DND-41 (cell line): ENCODE measurements at regions not wholly inside any gene's neighbourhood (a gene's known extent, or its start where the extent isn't known, plus 50 kb on each side); places are given as distances from the start of the nearest gene placed in this dataset.

ENCODE experiments used
- ATAC-seq: fragments of 200-7000 bp; cut with Tn5 transposase; 3 replicates; pipeline ENCODE4 v1.9.1; 2021; ENCODE audit warnings: low read depth; ENCODE audit not compliant: insufficient read depth
- DNase-seq: peaks from one replicate; pipeline ENCODE4 v3.0.0-alpha.2; 2020
- H2AFZ ChIP-seq: 2 replicates; pipeline ENCODE4 v1.6.0; 2012; ENCODE audit warnings: low read depth, low read length
- H3K27ac ChIP-seq: 2 replicates; pipeline ENCODE4 v1.5.1; 2012; ENCODE audit warnings: low read length, inconsistent platforms
- H3K27me3 ChIP-seq: fragments of 200-600 bp; sonication (generic); 2 replicates; pipeline ENCODE4 v1.6.0; 2012; ENCODE audit warnings: low read length, mild to moderate bottlenecking, inconsistent platforms; ENCODE audit not compliant: insufficient read depth, poor library complexity
- H3K36me3 ChIP-seq: 2 replicates; pipeline ENCODE4 v1.5.1; 2012; ENCODE audit warnings: low read length, inconsistent platforms; ENCODE audit not compliant: insufficient read depth
- H3K4me1 ChIP-seq: 2 replicates; pipeline ENCODE4 v1.5.1; 2012; ENCODE audit warnings: mild to moderate bottlenecking, low read length; ENCODE audit not compliant: insufficient read depth
- H3K4me2 ChIP-seq: 2 replicates; pipeline ENCODE4 v1.6.0; 2012; ENCODE audit warnings: mild to moderate bottlenecking, moderate library complexity, low read length, inconsistent platforms; ENCODE audit not compliant: insufficient read depth
- H3K4me3 ChIP-seq, 2 experiments: fragments of 200-600 bp in 1 of 2; shearing (Covaris generic) in 1 of 2; 2 replicates each; pipeline ENCODE4 v1.5.1; 2012 to 2016; ENCODE audit warnings: inconsistent platforms in 2 of 2, low read length in 2 of 2, mild to moderate bottlenecking in 2 of 2, low read depth in 1 of 2, moderate library complexity in 1 of 2
- H3K79me2 ChIP-seq: 2 replicates; pipeline ENCODE4 v1.6.0; 2012; ENCODE audit warnings: low read length, inconsistent platforms; ENCODE audit not compliant: insufficient read depth
- H3K9ac ChIP-seq: 2 replicates; pipeline ENCODE4 v1.6.0; 2012; ENCODE audit warnings: low read depth, mild to moderate bottlenecking, inconsistent platforms, low read length, moderate library complexity
- H3K9me3 ChIP-seq: 2 replicates; pipeline ENCODE4 v1.5.1; 2012; ENCODE audit warnings: low read length, moderate library complexity, mild to moderate bottlenecking, inconsistent platforms; ENCODE audit not compliant: insufficient read depth, severe bottlenecking
- H4K20me1 ChIP-seq: 2 replicates; pipeline ENCODE4 v1.6.0; 2012; ENCODE audit warnings: low read length; ENCODE audit not compliant: insufficient read depth
- CTCF ChIP-seq: IDR thresholded peaks from 2 replicates; pipeline ENCODE4 v1.5.1; 2012; ENCODE audit warnings: borderline replicate concordance, low read length, moderate library complexity, mild to moderate bottlenecking; ENCODE audit not compliant: poor library complexity, severe bottlenecking; ENCODE audit errors: extremely low read depth
- EZH2 ChIP-seq: IDR thresholded peaks from 3 replicates; pipeline ENCODE4 v1.6.1; 2012; ENCODE audit warnings: borderline replicate concordance, low read depth, mild to moderate bottlenecking, moderate library complexity, low read length, inconsistent platforms; ENCODE audit not compliant: severe bottlenecking

DNA sequence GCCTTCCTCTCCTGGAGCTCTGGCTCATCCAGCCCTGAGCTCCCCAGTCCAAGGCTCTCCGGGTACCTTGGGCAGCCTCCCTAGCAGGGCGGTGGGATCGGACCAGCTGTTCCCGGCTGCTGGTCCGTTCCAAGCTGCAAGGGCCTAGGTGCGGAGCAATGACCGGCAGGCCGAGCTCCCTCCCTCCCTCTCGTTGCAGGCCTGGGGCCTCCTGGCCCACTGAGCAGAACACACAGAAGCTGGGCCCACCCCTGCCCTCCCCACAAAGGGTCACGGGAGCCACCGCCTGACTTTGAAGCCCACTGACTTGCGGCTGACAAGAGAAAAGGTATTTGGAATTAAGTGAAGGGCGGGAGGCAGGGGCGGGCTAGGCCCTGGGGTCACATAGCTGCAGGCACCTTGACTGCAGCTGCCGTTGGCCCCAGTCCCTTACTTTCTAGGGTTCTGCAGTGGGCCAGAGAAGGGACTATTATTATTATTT lies 104.7 kb upstream of the IER5L start:
- H3K79me2 ChIP-seq, result no peaks in the 10 kb centered on the region
- no peak overlapping the region for H3K4me3 ChIP-seq
- ATAC-seq, result no peak
- H3K9me3 ChIP-seq, result no peaks in the 10 kb centered on the region
- H3K9ac ChIP-seq, result no peak overlapping the region
- no peak overlapping the region for H2AFZ ChIP-seq
- no peaks in the 10 kb centered on the region for H3K4me1 ChIP-seq
- H4K20me1 ChIP-seq, result no peaks in the 10 kb centered on the region
- TF ChIP-seq CTCF (no peak), EZH2 (no peak)
- no peak for DNase-seq
- H3K27ac ChIP-seq, result no peak overlapping the region
- no peaks in the 10 kb centered on the region for H3K36me3 ChIP-seq
- H3K27me3 ChIP-seq, result no peaks in the 10 kb centered on the region
- H3K4me2 ChIP-seq, result no peak overlapping the region

GRCh38 chr9:129282272-129282671 lies 104.2 kb upstream of the IER5L start:
- TF ChIP-seq EZH2, result no peak
- no peak for TF ChIP-seq CTCF
- no peak overlapping the region for H3K4me3 ChIP-seq
- no peaks in the 10 kb centered on the region for H4K20me1 ChIP-seq
- DNase-seq, result no peak
- H3K4me2 ChIP-seq, result no peak overlapping the region
- no peaks in the 10 kb centered on the region for H3K4me1 ChIP-seq
- H3K27ac ChIP-seq, result no peak overlapping the region
- no peak overlapping the region for H2AFZ ChIP-seq
- no peak overlapping the region for H3K9ac ChIP-seq
- H3K27me3 ChIP-seq, result no peaks in the 10 kb centered on the region
- H3K36me3 ChIP-seq, result no peaks in the 10 kb centered on the region
- no peaks in the 10 kb centered on the region for H3K9me3 ChIP-seq
- ATAC-seq, result no peak
- H3K79me2 ChIP-seq, result no peaks in the 10 kb centered on the region

DNA sequence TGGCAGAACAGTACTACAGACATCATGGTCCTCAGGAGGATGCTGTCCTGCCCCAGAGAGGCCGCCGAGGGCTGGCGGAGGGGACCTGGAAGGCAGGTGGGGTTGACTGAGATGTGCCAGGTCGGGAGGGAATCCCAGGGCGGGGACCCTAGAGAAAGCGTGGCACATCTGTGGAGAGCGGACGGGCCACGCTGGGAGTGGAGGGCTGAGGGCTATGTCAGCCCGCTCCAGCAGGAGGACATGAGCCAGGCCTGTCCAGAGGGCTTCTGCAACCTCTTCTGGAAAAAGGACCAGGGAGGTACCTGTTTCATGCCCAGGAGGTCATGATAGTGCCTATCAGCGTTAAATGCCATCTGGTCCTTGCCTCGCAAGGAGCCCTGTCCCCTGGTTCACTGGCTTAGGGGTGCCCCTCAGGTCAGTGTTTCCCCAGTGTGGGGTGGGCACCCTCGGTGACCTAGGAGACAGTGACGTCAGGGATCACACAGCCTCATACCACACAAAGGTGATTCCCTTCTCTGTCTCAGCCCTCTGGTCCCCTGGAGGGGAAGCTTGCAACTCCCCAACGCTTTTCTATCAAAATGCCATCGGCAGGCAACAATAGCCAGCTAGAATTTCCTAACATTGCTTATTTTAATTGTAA lies 103.6 kb upstream of the IER5L start:
- H3K9ac ChIP-seq, result no peak overlapping the region
- H3K36me3 ChIP-seq, result no peaks in the 10 kb centered on the region
- no peak overlapping the region for H3K4me2 ChIP-seq
- ATAC-seq (no peak), DNase-seq (no peak)
- H3K79me2 ChIP-seq, result no peaks in the 10 kb centered on the region
- H3K27me3 ChIP-seq, result no peaks in the 10 kb centered on the region
- no peak for TF ChIP-seq EZH2
- TF ChIP-seq CTCF, result no peak
- no peak overlapping the region for H3K4me3 ChIP-seq
- H3K27ac ChIP-seq, result no peak overlapping the region
- H3K4me1 ChIP-seq, result no peaks in the 10 kb centered on the region
- no peaks in the 10 kb centered on the region for H3K9me3 ChIP-seq
- H2AFZ ChIP-seq, result no peak overlapping the region
- H4K20me1 ChIP-seq, result no peaks in the 10 kb centered on the region
